Astrocyte of the cerebellum (primary cell): ENCODE measurements at regions not wholly inside any gene's neighbourhood (a gene's known extent, or its start where the extent isn't known, plus 50 kb on each side); places are given as distances from the start of the nearest gene placed in this dataset.
"Not testable (repeated sequence)": the region's sequence is repeated elsewhere in the genome, so short reads cannot be mapped to it uniquely, and the experiment has no call there.

ENCODE experiments used
- DNase-seq: peaks from one replicate; pipeline ENCODE4 v3.0.0-alpha.2; 2011; ENCODE audit warnings: low read depth
- H3K4me3 ChIP-seq: 2 replicates; pipeline ENCODE4 v1.5.1; 2011; ENCODE audit warnings: mild to moderate bottlenecking, low read depth, low read length, moderate library complexity
- in situ Hi-C: cut with HindIII; loops from 2 replicates; pipeline ENCODE4 v1.10.0; 2017; ENCODE audit warnings: low sequenced_read_pairs
- TF ChIP-seq, protein P1 (sequence below): IDR thresholded peaks from 2 replicates; pipeline ENCODE4 v1.5.1; 2012; ENCODE audit warnings: low read length, low read depth, moderate library complexity, mild to moderate bottlenecking; ENCODE audit errors: missing control alignments

GRCh38 chr3:59374091-59374817 lies 324.4 kb upstream of the CFAP20DC start:
- in situ Hi-C loops: no loop called here
- DNase-seq: no peak
- TF ChIP-seq, protein P1, sequence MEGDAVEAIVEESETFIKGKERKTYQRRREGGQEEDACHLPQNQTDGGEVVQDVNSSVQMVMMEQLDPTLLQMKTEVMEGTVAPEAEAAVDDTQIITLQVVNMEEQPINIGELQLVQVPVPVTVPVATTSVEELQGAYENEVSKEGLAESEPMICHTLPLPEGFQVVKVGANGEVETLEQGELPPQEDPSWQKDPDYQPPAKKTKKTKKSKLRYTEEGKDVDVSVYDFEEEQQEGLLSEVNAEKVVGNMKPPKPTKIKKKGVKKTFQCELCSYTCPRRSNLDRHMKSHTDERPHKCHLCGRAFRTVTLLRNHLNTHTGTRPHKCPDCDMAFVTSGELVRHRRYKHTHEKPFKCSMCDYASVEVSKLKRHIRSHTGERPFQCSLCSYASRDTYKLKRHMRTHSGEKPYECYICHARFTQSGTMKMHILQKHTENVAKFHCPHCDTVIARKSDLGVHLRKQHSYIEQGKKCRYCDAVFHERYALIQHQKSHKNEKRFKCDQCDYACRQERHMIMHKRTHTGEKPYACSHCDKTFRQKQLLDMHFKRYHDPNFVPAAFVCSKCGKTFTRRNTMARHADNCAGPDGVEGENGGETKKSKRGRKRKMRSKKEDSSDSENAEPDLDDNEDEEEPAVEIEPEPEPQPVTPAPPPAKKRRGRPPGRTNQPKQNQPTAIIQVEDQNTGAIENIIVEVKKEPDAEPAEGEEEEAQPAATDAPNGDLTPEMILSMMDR: no peak
- no peak overlapping the region for H3K4me3 ChIP-seq

- TF ChIP-seq, protein P1: no peak
- H3K4me3 ChIP-seq: no peak overlapping the region
- in situ Hi-C loops: no loop called here
- no peak for DNase-seq
Observed at GRCh38 chr3:59372346-59372745, 322.5 kb upstream of the CFAP20DC start.

- TF ChIP-seq, protein P1: no peak
- DNase-seq: no peak
- H3K4me3 ChIP-seq: no peak overlapping the region
- in situ Hi-C loops: no loop called here
Observed at GRCh38 chr3:59368900-59369675, 319.3 kb upstream of the CFAP20DC start.

DNA sequence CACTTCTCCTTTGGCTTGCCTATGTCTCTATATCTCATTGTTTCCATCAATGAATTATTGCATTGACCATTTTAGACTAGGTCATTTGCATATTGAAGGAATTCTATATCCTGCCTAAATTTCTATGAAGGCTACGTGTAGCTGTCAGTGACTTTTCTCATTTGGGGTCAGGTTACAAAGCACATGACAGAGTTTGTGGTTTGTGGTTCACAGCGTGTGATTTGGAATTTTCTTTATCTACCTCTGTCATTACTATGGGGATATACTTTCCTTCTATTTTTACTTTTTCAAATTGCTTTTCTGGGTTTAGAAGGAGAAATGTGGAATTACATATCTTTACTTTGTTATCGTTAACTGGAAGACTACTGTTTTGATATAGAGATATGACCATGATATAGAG lies 317.3 kb upstream of the CFAP20DC start:
- H3K4me3 ChIP-seq: no peak overlapping the region
- TF ChIP-seq, protein P1: no peak
- in situ Hi-C loops: no loop called here
- DNase-seq: peak; percentile 80

DNA sequence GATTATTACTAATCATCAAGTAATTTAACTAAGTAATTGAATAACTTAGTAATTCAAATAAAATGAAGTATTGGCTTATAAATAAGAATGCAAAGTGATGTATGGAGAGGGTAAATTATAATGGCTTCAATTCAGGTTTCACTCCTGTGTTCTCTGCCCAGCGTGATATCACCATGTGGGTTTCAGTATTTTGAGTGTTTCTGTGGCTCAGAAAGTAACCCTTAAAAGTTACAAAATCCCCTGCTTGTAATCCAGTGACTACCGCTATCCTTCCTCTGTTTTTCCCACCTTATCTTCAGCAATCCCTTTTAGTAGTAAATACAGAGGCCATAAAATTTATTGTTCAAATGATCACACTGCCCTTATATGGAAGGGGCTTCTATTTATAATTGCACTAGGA lies 316.4 kb upstream of the CFAP20DC start:
- in situ Hi-C loops: no loop called here
- TF ChIP-seq, protein P1: no peak
- DNase-seq: no peak
- no peak overlapping the region for H3K4me3 ChIP-seq

GRCh38 chr3:59364496-59364895 lies 314.7 kb upstream of the CFAP20DC start:
- in situ Hi-C loops: no loop called here
- TF ChIP-seq, protein P1: no peak
- H3K4me3 ChIP-seq: no peak overlapping the region
- DNase-seq: no peak

GRCh38 chr3:59360312-59360711 lies 310.5 kb upstream of the CFAP20DC start:
- H3K4me3 ChIP-seq, in situ Hi-C loops, DNase-seq: not testable (repeated sequence)
